ENCODE measurements at regions not wholly inside any gene's neighbourhood (a gene's known extent, or its start where the extent isn't known, plus 50 kb on each side); places are given as distances from the start of the nearest gene placed in this dataset.

GRCh38 chr1:234978397-234979295 lies 150.0 kb downstream of the TOMM20 start (continued):
- TF ChIP-seq ZNF366 (tag by site-specific recombination; conservative IDR thresholded peaks at IDR 0.05) (peak; percentile 94), ZIC2 (tag by site-specific recombination; IDR thresholded peaks at IDR 0.05) (peak; percentile 89), ZNF341 (tag by site-specific recombination; IDR thresholded peaks at IDR 0.05; ENCODE audit: low read depth) (no peak), ZNF76 (tag by site-specific recombination; IDR thresholded peaks at IDR 0.05; ENCODE audit: borderline replicate concordance, low read depth) (peak; percentile 68; the same call in 1 of the 2 replicates), ZNF639 (tag by site-specific recombination; IDR thresholded peaks at IDR 0.05) (peak; percentile 92), ZNF302 (tag by site-specific recombination; IDR thresholded peaks at IDR 0.05; ENCODE audit: low read depth) (no peak), ZBTB20 (tag by site-specific recombination; IDR thresholded peaks at IDR 0.05) (no peak), ZNF416 (tag by site-specific recombination; IDR thresholded peaks at IDR 0.05) (no peak), ZNF521 (tag by site-specific recombination; IDR thresholded peaks at IDR 0.05) (no peak), ZEB2 (tag by site-specific recombination; IDR thresholded peaks at IDR 0.05) (peak; percentile 97), PATZ1 (tag by site-specific recombination; IDR thresholded peaks at IDR 0.05) (peak; percentile 79), ZNF423 (tag by site-specific recombination; IDR thresholded peaks at IDR 0.05) (no peak), KLF10 (tag by site-specific recombination; IDR thresholded peaks at IDR 0.05) (peak; percentile 91), ZNF473 (tag by site-specific recombination; IDR thresholded peaks at IDR 0.05) (no peak), ZNF311 (tag by site-specific recombination; IDR thresholded peaks at IDR 0.05; ENCODE audit: borderline replicate concordance) (no peak), MYNN (tag by site-specific recombination; IDR thresholded peaks at IDR 0.05; ENCODE audit: borderline replicate concordance) (no peak), GLI2 (tag by site-specific recombination; IDR thresholded peaks at IDR 0.05; ENCODE audit: borderline replicate concordance, low read depth) (peak; percentile 84), ZNF202 (tag by site-specific recombination; IDR thresholded peaks at IDR 0.05; ENCODE audit: borderline replicate concordance) (no peak), ZSCAN30 (tag by site-specific recombination; IDR thresholded peaks at IDR 0.05) (0 out of 2 replicates have a peak, but pooled peaks have one; percentile 51), ZNF692 (tag by site-specific recombination; IDR thresholded peaks at IDR 0.05) (peak; percentile 74), ZNF596 (tag by site-specific recombination; IDR thresholded peaks at IDR 0.05) (no peak), ZNF629 (tag by site-specific recombination; IDR thresholded peaks at IDR 0.05) (peak; percentile 98), ZSCAN4 (tag by site-specific recombination; IDR thresholded peaks at IDR 0.05) (no peak), TSHZ1 (tag by site-specific recombination; IDR thresholded peaks at IDR 0.05; ENCODE audit: borderline replicate concordance) (peak; percentile 97), ZNF211 (tag by site-specific recombination; IDR thresholded peaks at IDR 0.05; ENCODE audit: low read depth) (no peak), ZFP41 (tag by site-specific recombination; IDR thresholded peaks at IDR 0.05; ENCODE audit: borderline replicate concordance) (no peak), ZBTB49 (tag by site-specific recombination; IDR thresholded peaks at IDR 0.05; ENCODE audit: low read depth) (no peak)

Data from HEK293 (cell line).